ENCODE measurements at regions not wholly inside any gene's neighbourhood (a gene's known extent, or its start where the extent isn't known, plus 50 kb on each side); places are given as distances from the start of the nearest gene placed in this dataset.

GRCh38 chr5:92496545-92496944 lies 1084.5 kb downstream of the NR2F1-AS1 start:
- TF ChIP-seq TAF1 (IDR thresholded peaks at IDR 0.05; ENCODE audit: low read depth) (no peak), CTCF (IDR thresholded peaks at IDR 0.05; ENCODE audit: poor library complexity, severe bottlenecking) (no peak), POLR2AphosphoS5 (IDR thresholded peaks at IDR 0.05) (no peak), EP300 (conservative IDR thresholded peaks at IDR 0.05; ENCODE audit: poor library complexity, severe bottlenecking) (no peak), REST (IDR thresholded peaks at IDR 0.05; ENCODE audit: borderline replicate concordance) (no peak), EZH2 (IDR thresholded peaks at IDR 0.05; ENCODE audit: borderline replicate concordance, insufficient read depth, low read length, poor library complexity, severe bottlenecking) (no peak), SMC3 (conservative IDR thresholded peaks at IDR 0.05; ENCODE audit: poor library complexity) (no peak), MXI1 (conservative IDR thresholded peaks at IDR 0.05; ENCODE audit: poor library complexity, severe bottlenecking) (no peak), RAD21 (conservative IDR thresholded peaks at IDR 0.05) (no peak)
